ENCODE measurements at regions not wholly inside any gene's neighbourhood (a gene's known extent, or its start where the extent isn't known, plus 50 kb on each side); places are given as distances from the start of the nearest gene placed in this dataset.
"Not testable (repeated sequence)": the region's sequence is repeated elsewhere in the genome, so short reads cannot be mapped to it uniquely, and the experiment has no call there.

- no peak overlapping the region for H3K4me3 ChIP-seq (ENCODE audit: insufficient read depth, low read depth, low read length)
- 92% methylated on average over 1 of the region's 2 CpGs; no CpG with 5 or more reads in 1 of the 2 experiments for WGBS, 2 experiments
- no peaks in the 10 kb centered on the region for H3K4me1 ChIP-seq (ENCODE audit: control insufficient read depth, insufficient read depth, low read length)
- H3K27me3 ChIP-seq (ENCODE audit: control insufficient read depth, insufficient read depth, low read length, poor library complexity, severe bottlenecking), result no peaks in the 10 kb centered on the region
- H3K9me3 ChIP-seq (ENCODE audit: control insufficient read depth, low read length), result no peaks in the 10 kb centered on the region
- H3K36me3 ChIP-seq (ENCODE audit: control insufficient read depth, insufficient read depth, low read length), result no peaks in the 10 kb centered on the region
- no peak overlapping the region for H3K27ac ChIP-seq (ENCODE audit: insufficient read depth, low read depth, low read length, poor library complexity, severe bottlenecking)
Measured at GRCh38 chr1:56120021-56120420, 459.3 kb downstream of the PLPP3 start.

- not testable (repeated sequence) for H3K27me3 ChIP-seq (ENCODE audit: control insufficient read depth, insufficient read depth, low read length, poor library complexity, severe bottlenecking); H3K4me3 ChIP-seq (ENCODE audit: insufficient read depth, low read depth, low read length); H3K36me3 ChIP-seq (ENCODE audit: control insufficient read depth, insufficient read depth, low read length); H3K9me3 ChIP-seq (ENCODE audit: control insufficient read depth, low read length); H3K4me1 ChIP-seq (ENCODE audit: control insufficient read depth, insufficient read depth, low read length); H3K27ac ChIP-seq (ENCODE audit: insufficient read depth, low read depth, low read length, poor library complexity, severe bottlenecking)
- 96 to 97% methylated on average over 3 of the region's 4 CpGs for WGBS, 2 experiments
Measured at GRCh38 chr1:56118676-56119075, 460.7 kb downstream of the PLPP3 start.

- Histone ChIP-seq H3K27ac (ENCODE audit: insufficient read depth, low read depth, low read length, poor library complexity, severe bottlenecking) (no peak overlapping the region), H3K4me3 (ENCODE audit: insufficient read depth, low read depth, low read length) (no peak overlapping the region), H3K36me3 (ENCODE audit: control insufficient read depth, insufficient read depth, low read length) (no peaks in the 10 kb centered on the region), H3K27me3 (ENCODE audit: control insufficient read depth, insufficient read depth, low read length, poor library complexity, severe bottlenecking) (no peaks in the 10 kb centered on the region), H3K4me1 (ENCODE audit: control insufficient read depth, insufficient read depth, low read length) (no peaks in the 10 kb centered on the region), H3K9me3 (ENCODE audit: control insufficient read depth, low read length) (no peaks in the 10 kb centered on the region)
- 83 to 100% methylated on average over 1 to 2 of the region's 3 CpGs for WGBS, 2 experiments
Measured at GRCh38 chr1:56115701-56116100, 463.7 kb downstream of the PLPP3 start.

GRCh38 chr1:56113679-56114078, 465.7 kb downstream of the PLPP3 start:
- Histone ChIP-seq H3K4me3 (ENCODE audit: insufficient read depth, low read depth, low read length) (no peak overlapping the region), H3K27me3 (ENCODE audit: control insufficient read depth, insufficient read depth, low read length, poor library complexity, severe bottlenecking) (no peaks in the 10 kb centered on the region), H3K27ac (ENCODE audit: insufficient read depth, low read depth, low read length, poor library complexity, severe bottlenecking) (no peak overlapping the region), H3K36me3 (ENCODE audit: control insufficient read depth, insufficient read depth, low read length) (no peaks in the 10 kb centered on the region), H3K9me3 (ENCODE audit: control insufficient read depth, low read length) (no peaks in the 10 kb centered on the region), H3K4me1 (ENCODE audit: control insufficient read depth, insufficient read depth, low read length) (no peaks in the 10 kb centered on the region)
- 91 to 92% methylated on average over 2 of the region's 3 CpGs for WGBS, 2 experiments

- Histone ChIP-seq H3K27me3 (ENCODE audit: control insufficient read depth, insufficient read depth, low read length, poor library complexity, severe bottlenecking) (no peaks in the 10 kb centered on the region), H3K36me3 (ENCODE audit: control insufficient read depth, insufficient read depth, low read length) (no peaks in the 10 kb centered on the region), H3K27ac (ENCODE audit: insufficient read depth, low read depth, low read length, poor library complexity, severe bottlenecking) (no peak overlapping the region)
Measured at GRCh38 chr1:56107275-56107638, 472.1 kb downstream of the PLPP3 start.

GRCh38 chr1:56106531-56107274, 472.7 kb downstream of the PLPP3 start:
- no peaks in the 10 kb centered on the region for H3K36me3 ChIP-seq (ENCODE audit: control insufficient read depth, insufficient read depth, low read length)
- H3K27ac ChIP-seq (ENCODE audit: insufficient read depth, low read depth, low read length, poor library complexity, severe bottlenecking), result no peak overlapping the region
- WGBS, 2 experiments, result 80 to 90% methylated on average over 2 of the region's 2 CpGs
- H3K4me3 ChIP-seq (ENCODE audit: insufficient read depth, low read depth, low read length), result no peak overlapping the region
- no peaks in the 10 kb centered on the region for H3K4me1 ChIP-seq (ENCODE audit: control insufficient read depth, insufficient read depth, low read length)
- no peaks in the 10 kb centered on the region for H3K9me3 ChIP-seq (ENCODE audit: control insufficient read depth, low read length)
- no peaks in the 10 kb centered on the region for H3K27me3 ChIP-seq (ENCODE audit: control insufficient read depth, insufficient read depth, low read length, poor library complexity, severe bottlenecking)

More at GRCh38 chr1:56107275-56107638, 472.1 kb downstream of the PLPP3 start:
- Histone ChIP-seq H3K4me1 (ENCODE audit: control insufficient read depth, insufficient read depth, low read length) (no peaks in the 10 kb centered on the region), H3K9me3 (ENCODE audit: control insufficient read depth, low read length) (no peaks in the 10 kb centered on the region), H3K4me3 (ENCODE audit: insufficient read depth, low read depth, low read length) (no peak overlapping the region)

- H3K27me3 ChIP-seq (ENCODE audit: control insufficient read depth, insufficient read depth, low read length, poor library complexity, severe bottlenecking), result no peaks in the 10 kb centered on the region
- H3K4me1 ChIP-seq (ENCODE audit: control insufficient read depth, insufficient read depth, low read length), result no peaks in the 10 kb centered on the region
- H3K9me3 ChIP-seq (ENCODE audit: control insufficient read depth, low read length), result no peaks in the 10 kb centered on the region
- no peak overlapping the region for H3K27ac ChIP-seq (ENCODE audit: insufficient read depth, low read depth, low read length, poor library complexity, severe bottlenecking)
- no peak overlapping the region for H3K4me3 ChIP-seq (ENCODE audit: insufficient read depth, low read depth, low read length)
- 93 to 100% methylated on average over 1 to 3 of the region's 3 CpGs for WGBS, 2 experiments
- H3K36me3 ChIP-seq (ENCODE audit: control insufficient read depth, insufficient read depth, low read length), result no peaks in the 10 kb centered on the region
Measured at GRCh38 chr1:56105397-56105796, 474.0 kb downstream of the PLPP3 start.

- H3K9me3 ChIP-seq (ENCODE audit: control insufficient read depth, low read length), result no peaks in the 10 kb centered on the region
- no peaks in the 10 kb centered on the region for H3K27me3 ChIP-seq (ENCODE audit: control insufficient read depth, insufficient read depth, low read length, poor library complexity, severe bottlenecking)
- WGBS, 2 experiments, result 90 to 97% methylated on average over 1 of the region's 1 CpG
Measured at GRCh38 chr1:56099766-56100265, 479.5 kb downstream of the PLPP3 start.

GRCh38 chr1:56098946-56099345, 480.4 kb downstream of the PLPP3 start:
- Histone ChIP-seq H3K27me3 (ENCODE audit: control insufficient read depth, insufficient read depth, low read length, poor library complexity, severe bottlenecking) (no peaks in the 10 kb centered on the region), H3K4me1 (ENCODE audit: control insufficient read depth, insufficient read depth, low read length) (no peaks in the 10 kb centered on the region), H3K27ac (ENCODE audit: insufficient read depth, low read depth, low read length, poor library complexity, severe bottlenecking) (no peak overlapping the region), H3K36me3 (ENCODE audit: control insufficient read depth, insufficient read depth, low read length) (no peaks in the 10 kb centered on the region), H3K9me3 (ENCODE audit: control insufficient read depth, low read length) (no peaks in the 10 kb centered on the region), H3K4me3 (ENCODE audit: insufficient read depth, low read depth, low read length) (no peak overlapping the region)
- WGBS, 2 experiments, result 92 to 98% methylated on average over 2 of the region's 2 CpGs

More at GRCh38 chr1:56099766-56100265, 479.5 kb downstream of the PLPP3 start:
- no peaks in the 10 kb centered on the region for H3K4me1 ChIP-seq (ENCODE audit: control insufficient read depth, insufficient read depth, low read length)
- no peak overlapping the region for H3K27ac ChIP-seq (ENCODE audit: insufficient read depth, low read depth, low read length, poor library complexity, severe bottlenecking)
- H3K36me3 ChIP-seq (ENCODE audit: control insufficient read depth, insufficient read depth, low read length), result no peaks in the 10 kb centered on the region
- H3K4me3 ChIP-seq (ENCODE audit: insufficient read depth, low read depth, low read length), result no peak overlapping the region

GRCh38 chr1:56097713-56098112, 481.6 kb downstream of the PLPP3 start:
- H3K36me3 ChIP-seq (ENCODE audit: control insufficient read depth, insufficient read depth, low read length), result no peaks in the 10 kb centered on the region
- WGBS, 2 experiments, result 100% methylated on average over 2 of the region's 2 CpGs; no CpG with 5 or more reads in 1 of the 2 experiments
- no peaks in the 10 kb centered on the region for H3K4me1 ChIP-seq (ENCODE audit: control insufficient read depth, insufficient read depth, low read length)
- no peak overlapping the region for H3K4me3 ChIP-seq (ENCODE audit: insufficient read depth, low read depth, low read length)
- no peaks in the 10 kb centered on the region for H3K27me3 ChIP-seq (ENCODE audit: control insufficient read depth, insufficient read depth, low read length, poor library complexity, severe bottlenecking)
- H3K9me3 ChIP-seq (ENCODE audit: control insufficient read depth, low read length), result no peaks in the 10 kb centered on the region
- no peak overlapping the region for H3K27ac ChIP-seq (ENCODE audit: insufficient read depth, low read depth, low read length, poor library complexity, severe bottlenecking)

All from ectodermal cell (in vitro differentiated cells).